HG03378 (cell line): ENCODE measurements at regions not wholly inside any gene's neighbourhood (a gene's known extent, or its start where the extent isn't known, plus 50 kb on each side); places are given as distances from the start of the nearest gene placed in this dataset.
"Not testable (repeated sequence)": the region's sequence is repeated elsewhere in the genome, so short reads cannot be mapped to it uniquely, and the experiment has no call there.

ENCODE experiments used
- ATAC-seq: cut with Tn5 transposase; IDR thresholded peaks from one replicate; pipeline ENCODE4 v1.9.1; 2021; ENCODE audit warnings: mild to moderate bottlenecking, moderate library complexity; ENCODE audit not compliant: unreplicated experiment

DNA sequence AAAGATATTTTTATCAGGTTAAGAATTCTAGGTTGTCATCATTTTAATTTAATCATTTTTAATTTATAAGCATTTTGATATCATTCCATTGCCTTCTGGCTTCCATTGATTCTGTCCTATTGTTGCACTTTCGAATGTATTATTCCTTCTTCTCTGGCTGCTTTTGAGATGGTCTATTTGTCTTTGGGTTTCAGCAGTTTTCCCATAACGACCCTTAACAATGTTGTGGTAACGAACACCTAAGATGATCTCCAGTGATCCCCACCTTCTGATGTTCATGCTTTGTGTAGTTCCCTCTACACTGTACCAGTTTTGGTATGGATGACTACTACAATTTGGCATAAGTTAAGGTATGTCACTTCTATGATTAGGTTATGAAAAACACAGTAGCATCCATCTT lies 59.9 kb downstream of the MINAR1 start:
- ATAC-seq = no peak

DNA sequence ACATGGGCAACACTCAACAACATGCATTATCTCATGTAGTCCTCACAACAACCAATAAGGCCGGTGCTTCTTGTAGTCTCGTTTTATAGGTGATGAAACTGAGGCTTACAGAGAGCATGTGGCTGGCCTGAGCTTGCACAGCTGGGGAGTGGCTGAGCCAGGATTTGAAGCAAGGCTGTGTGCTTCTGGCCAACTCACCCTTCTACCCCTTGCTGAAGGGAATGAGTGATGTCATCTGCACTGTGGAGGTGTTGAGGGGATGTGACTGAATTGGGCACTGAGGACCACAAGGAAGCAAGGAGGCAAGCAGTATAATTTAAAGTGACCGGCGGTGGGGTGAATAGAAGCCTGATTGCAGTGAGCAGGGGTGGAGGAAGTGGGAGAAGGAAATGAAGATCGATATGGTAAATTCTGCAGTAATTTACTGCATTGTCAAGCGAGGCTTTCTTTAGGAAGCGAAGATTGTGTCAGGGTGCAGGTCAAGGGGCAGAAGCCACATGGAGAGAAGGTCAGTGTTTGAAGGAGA lies 62.3 kb downstream of the MINAR1 start:
- no peak for ATAC-seq

GRCh38 chr15:79494963-79495755 lies 63.0 kb downstream of the MINAR1 start:
- no peak for ATAC-seq

DNA sequence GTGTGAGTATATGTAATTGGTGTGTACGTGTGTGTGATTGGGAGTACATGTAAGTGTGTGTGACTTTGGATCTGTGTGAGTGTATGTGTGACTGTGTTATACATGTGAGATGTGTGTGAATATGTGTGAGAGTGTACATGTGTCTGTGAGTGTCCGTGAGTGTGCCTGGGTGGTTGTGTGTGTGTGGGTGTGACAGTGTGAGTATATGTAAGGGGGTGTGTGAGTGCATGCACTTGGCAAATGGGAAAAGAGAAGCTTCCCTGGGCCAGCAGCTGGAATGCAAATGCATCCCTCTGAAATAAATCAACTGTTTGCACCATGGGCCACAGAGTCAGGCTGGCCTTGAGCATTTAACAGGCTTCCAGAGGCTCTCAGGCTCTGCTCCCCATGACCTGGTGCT lies 63.6 kb downstream of the MINAR1 start:
- ATAC-seq = no peak

DNA sequence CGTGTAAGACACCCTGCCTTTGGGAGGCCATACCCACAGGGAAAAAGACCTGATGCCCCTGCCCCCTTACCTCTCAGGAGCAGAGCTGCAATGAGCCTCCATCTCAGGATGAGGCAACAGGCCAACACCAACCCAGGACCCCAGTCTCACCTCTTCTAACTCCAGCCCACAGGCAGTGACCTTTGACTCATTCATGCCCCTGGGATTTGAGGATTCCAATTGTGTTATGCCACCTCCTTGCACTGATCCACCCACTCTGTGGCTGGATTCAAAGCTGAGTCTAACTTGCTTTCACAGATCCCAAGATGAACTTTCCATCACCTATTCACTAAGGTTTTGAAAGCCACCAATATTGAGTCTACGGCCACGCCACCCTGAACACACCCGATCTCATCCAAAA lies 64.7 kb downstream of the MINAR1 start:
- ATAC-seq = no peak

- no peak for ATAC-seq
These were observed 69.0 kb downstream of the MINAR1 start for GRCh38 chr15:79501086-79501485.

DNA sequence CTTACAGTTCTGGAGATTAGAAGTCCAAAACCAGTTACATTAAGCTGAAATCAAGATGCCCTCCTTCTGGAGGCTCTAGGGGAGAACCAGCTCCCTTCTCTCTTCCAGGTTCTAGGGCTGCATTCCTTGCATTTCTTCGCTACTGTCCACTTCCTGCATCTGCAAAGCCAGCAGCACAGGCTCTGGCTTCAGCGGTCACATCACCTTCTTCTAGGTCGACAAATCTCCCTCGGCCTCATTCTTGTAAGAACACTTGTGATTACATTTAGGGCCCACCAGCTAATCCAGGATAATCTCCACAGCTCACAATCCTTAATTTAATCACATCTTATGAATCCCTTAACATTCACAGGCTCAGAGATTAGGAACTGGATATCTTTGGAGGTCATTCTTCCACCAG lies 73.8 kb downstream of the MINAR1 start:
- no peak for ATAC-seq

- not testable (repeated sequence) for ATAC-seq
These were observed 80.7 kb downstream of the MINAR1 start for GRCh38 chr15:79512844-79513243.

DNA sequence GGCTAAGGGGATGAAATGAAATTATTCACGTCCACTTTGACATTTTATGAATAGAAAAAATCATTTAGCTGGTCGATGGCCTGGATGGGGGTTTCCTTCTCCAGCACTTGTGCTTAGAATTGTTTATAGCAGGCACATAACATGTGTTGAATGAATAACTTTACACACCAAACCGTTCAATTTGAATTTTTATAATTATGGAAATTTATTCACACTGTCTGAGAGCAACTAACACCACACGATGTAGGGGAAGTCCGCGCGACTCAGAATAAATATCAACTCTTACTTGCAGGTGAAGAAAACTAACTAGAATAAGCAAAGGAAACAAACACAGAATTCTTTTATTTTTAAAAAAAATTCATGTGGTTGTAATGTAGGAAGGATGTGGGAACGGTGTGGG lies 81.3 kb downstream of the MINAR1 start:
- no peak for ATAC-seq

DNA sequence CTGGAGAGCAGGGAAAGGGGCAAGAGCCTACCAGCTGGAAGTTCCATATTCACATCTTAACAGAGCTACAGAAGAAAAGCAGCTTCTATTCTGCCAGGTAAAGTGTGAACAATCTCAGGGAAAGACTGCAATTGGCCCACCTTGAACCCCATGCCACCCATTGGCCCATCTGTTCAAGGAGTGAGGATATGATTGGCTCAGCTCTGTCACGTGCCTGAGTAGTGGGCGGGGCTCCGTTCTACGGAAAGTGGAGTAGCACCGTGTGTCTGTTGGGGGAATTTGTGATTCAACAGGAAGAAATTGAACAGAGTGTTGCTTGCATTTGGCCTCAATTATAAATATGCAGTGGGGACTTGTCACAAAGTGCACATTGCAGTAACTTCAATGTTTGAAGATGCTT lies 81.8 kb downstream of the MINAR1 start:
- ATAC-seq = no peak

DNA sequence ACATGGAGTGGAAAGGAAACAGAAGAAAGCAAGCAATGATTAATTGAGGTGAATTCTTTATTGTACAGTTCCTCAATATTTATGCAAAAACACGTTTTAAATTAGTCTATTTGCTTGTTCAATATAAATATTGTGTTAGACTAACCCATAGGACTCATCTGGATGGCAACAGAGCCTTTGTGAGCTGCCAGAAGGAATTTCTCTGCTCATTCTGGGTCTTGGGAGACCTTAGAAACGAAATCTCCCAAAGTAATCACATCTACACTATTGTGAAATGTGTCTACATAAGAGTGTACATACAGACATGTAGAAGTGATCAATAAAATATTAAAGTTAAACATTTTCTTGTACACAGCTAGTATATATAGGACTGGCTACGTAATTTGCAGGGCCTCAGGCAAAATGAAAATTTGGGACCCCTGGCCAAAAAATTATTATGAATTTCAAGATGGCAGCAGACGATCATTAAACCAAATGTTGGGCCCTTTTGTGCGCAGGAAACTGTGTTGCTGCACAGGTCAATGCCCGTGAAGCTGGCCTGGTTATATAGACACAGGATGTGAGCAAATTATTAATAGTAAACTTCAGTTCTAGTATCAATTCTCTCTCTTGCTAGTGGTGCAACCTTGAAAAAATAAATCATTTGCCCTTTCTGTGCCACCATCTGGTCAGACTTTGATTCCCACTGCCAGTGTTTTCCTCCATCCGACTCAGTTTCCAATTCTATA lies 83.3 kb downstream of the MINAR1 start:
- ATAC-seq = no peak

- no peak for ATAC-seq
These were observed 84.0 kb downstream of the MINAR1 start for GRCh38 chr15:79516155-79516554.

- no peak for ATAC-seq
These were observed 84.5 kb downstream of the MINAR1 start for GRCh38 chr15:79516646-79517045.

GRCh38 chr15:79519628-79520027 lies 87.5 kb downstream of the MINAR1 start:
- ATAC-seq = no peak

GRCh38 chr15:79520654-79521053 lies 88.5 kb downstream of the MINAR1 start:
- no peak for ATAC-seq

GRCh38 chr15:79522656-79523055 lies 90.5 kb downstream of the MINAR1 start:
- no peak for ATAC-seq

DNA sequence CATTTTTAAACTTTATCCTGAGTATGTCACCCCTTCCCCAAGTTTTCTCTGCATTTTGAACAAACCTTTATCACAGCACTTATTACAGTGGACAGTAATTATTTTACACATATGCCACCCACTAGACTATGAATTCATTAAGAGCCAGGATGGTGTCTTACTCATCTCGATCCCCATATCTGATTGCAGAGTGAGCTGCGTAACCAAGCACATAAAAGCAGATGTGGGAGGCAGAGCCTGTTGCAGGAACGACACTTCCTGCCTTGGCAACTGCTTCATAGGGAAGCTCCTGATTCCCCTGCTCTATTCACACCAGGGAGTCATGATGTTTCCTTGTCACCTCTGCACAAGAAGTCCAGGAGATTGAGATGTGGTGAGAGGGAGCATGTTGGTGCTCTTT lies 91.1 kb downstream of the MINAR1 start:
- ATAC-seq = no peak

GRCh38 chr15:79524531-79524930 lies 92.4 kb downstream of the MINAR1 start:
- no peak for ATAC-seq

DNA sequence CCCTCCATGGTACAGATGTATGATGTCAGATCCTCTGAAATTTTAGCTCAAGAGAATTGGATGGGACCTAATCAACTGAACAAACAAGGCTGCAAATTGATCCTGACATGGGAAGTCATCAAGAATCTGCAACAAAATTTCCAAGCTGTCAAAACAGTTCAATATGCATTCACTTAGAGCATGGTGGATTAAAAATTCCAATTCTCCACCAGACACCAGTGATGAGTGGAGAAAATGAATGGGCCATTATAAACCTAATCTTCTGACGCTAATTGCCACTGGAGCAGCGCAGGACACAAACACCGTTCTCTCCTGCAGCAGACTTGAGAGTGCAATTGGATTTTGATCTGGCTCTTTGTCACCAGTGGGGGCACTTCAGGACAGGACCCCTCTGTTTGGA lies 94.2 kb downstream of the MINAR1 start:
- no peak for ATAC-seq

GRCh38 chr15:79527821-79528220 lies 95.7 kb downstream of the MINAR1 start:
- ATAC-seq = no peak

- ATAC-seq = no peak
These were observed 97.1 kb downstream of the MINAR1 start for GRCh38 chr15:79529157-79529785.

- ATAC-seq = no peak
These were observed 103.4 kb downstream of the MINAR1 start for GRCh38 chr15:79535536-79535935.
